HG02763 (cell line): ENCODE measurements at regions not wholly inside any gene's neighbourhood (a gene's known extent, or its start where the extent isn't known, plus 50 kb on each side); places are given as distances from the start of the nearest gene placed in this dataset.
"Not testable (repeated sequence)": the region's sequence is repeated elsewhere in the genome, so short reads cannot be mapped to it uniquely, and the experiment has no call there.

Experiments used
- ATAC-seq: cut with Tn5 transposase; IDR thresholded peaks from one replicate; pipeline ENCODE4 v1.9.1; 2021; ENCODE audit warnings: mild to moderate bottlenecking, moderate library complexity; ENCODE audit not compliant: unreplicated experiment

GRCh38 chr7:81383846-81384245, 386.0 kb downstream of the HGF start:
- no peak for ATAC-seq

- ATAC-seq: not testable (repeated sequence)
These were observed 395.2 kb downstream of the HGF start for GRCh38 chr7:81374641-81375040.

GRCh38 chr7:81370822-81371221, 399.0 kb downstream of the HGF start:
- ATAC-seq: no peak

GRCh38 chr7:81367326-81367931, 402.4 kb downstream of the HGF start:
- ATAC-seq: no peak

- ATAC-seq: no peak
These were observed 403.3 kb downstream of the HGF start for GRCh38 chr7:81366546-81366945.

- ATAC-seq: no peak
These were observed 408.0 kb downstream of the HGF start for GRCh38 chr7:81361769-81362312.

GRCh38 chr7:81355911-81356310, 413.9 kb downstream of the HGF start:
- no peak for ATAC-seq

GRCh38 chr7:81349044-81349443, 420.8 kb downstream of the HGF start:
- ATAC-seq: no peak

- no peak for ATAC-seq
These were observed 421.1 kb upstream of the SEMA3C start for GRCh38 chr7:81339946-81340345.

GRCh38 chr7:81333536-81333935, 414.7 kb upstream of the SEMA3C start:
- no peak for ATAC-seq

GRCh38 chr7:81333004-81333403, 414.2 kb upstream of the SEMA3C start:
- no peak for ATAC-seq

- ATAC-seq: no peak
These were observed 412.5 kb upstream of the SEMA3C start for GRCh38 chr7:81331061-81332018.

- no peak for ATAC-seq
These were observed 411.3 kb upstream of the SEMA3C start for GRCh38 chr7:81330108-81330507.

GRCh38 chr7:81327468-81328266, 408.8 kb upstream of the SEMA3C start:
- no peak for ATAC-seq

GRCh38 chr7:81321949-81322348, 403.1 kb upstream of the SEMA3C start:
- no peak for ATAC-seq

- ATAC-seq: no peak
These were observed 398.9 kb upstream of the SEMA3C start for GRCh38 chr7:81317741-81318140.

GRCh38 chr7:81308643-81309322, 389.9 kb upstream of the SEMA3C start:
- ATAC-seq: no peak

- no peak for ATAC-seq
These were observed 383.0 kb upstream of the SEMA3C start for GRCh38 chr7:81301815-81302214.

- no peak for ATAC-seq
These were observed 381.9 kb upstream of the SEMA3C start for GRCh38 chr7:81300753-81301152.

GRCh38 chr7:81299711-81300110, 380.9 kb upstream of the SEMA3C start:
- no peak for ATAC-seq
